Activated T-cell treated with anti-CD3 and anti-CD28 coated beads for 24 hours (primary cell): ENCODE measurements at regions not wholly inside any gene's neighbourhood (a gene's known extent, or its start where the extent isn't known, plus 50 kb on each side); places are given as distances from the start of the nearest gene placed in this dataset.
"Not testable (repeated sequence)": the region's sequence is repeated elsewhere in the genome, so short reads cannot be mapped to it uniquely, and the experiment has no call there.

Source experiments
- DNase-seq: peaks from one replicate; pipeline ENCODE4 v3.0.0-alpha.2; 2020; ENCODE audit warnings: low read depth

- no peak for DNase-seq
These were observed 67.5 kb upstream of the SAMSN1 start for GRCh38 chr21:14613486-14614224.

GRCh38 chr21:14610119-14610518 is 64.0 kb upstream of the SAMSN1 start:
- not testable (repeated sequence) for DNase-seq

- no peak for DNase-seq
These were observed 63.2 kb upstream of the SAMSN1 start for GRCh38 chr21:14609274-14609673.

GRCh38 chr21:14607262-14607661 is 61.1 kb upstream of the SAMSN1 start:
- DNase-seq, result no peak

GRCh38 chr21:14603202-14603601 is 57.1 kb upstream of the SAMSN1 start:
- DNase-seq, result no peak

GRCh38 chr21:14602382-14602958 is 56.4 kb upstream of the SAMSN1 start:
- no peak for DNase-seq

GRCh38 chr21:14600569-14601297 is 54.6 kb upstream of the SAMSN1 start:
- no peak for DNase-seq

DNA sequence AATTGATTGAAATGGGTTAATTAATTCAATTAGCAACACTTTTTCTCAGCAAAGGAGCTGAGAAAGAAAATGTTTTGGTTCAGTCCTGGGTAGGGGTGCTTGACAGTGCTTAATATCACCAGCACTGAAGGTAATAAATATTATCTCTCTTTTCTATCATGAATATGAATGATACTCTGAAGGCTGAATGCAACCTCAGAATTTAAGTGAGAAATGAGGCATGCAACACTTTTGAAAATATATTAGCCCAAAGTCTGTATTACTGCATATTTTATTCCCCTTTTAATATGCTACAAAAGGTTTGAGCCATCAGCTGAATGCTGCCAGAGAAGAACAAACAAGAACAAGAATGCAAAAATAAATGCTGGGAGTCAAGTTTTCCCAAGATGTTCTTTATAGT is 52.0 kb upstream of the SAMSN1 start:
- no peak for DNase-seq
